Activated T-cell treated with anti-CD3 and anti-CD28 coated beads, Interleukin-2, amount 50 U/mL, for 1 hour (primary cell): ENCODE measurements at regions not wholly inside any gene's neighbourhood (a gene's known extent, or its start where the extent isn't known, plus 50 kb on each side); places are given as distances from the start of the nearest gene placed in this dataset.
"Not testable (repeated sequence)": the region's sequence is repeated elsewhere in the genome, so short reads cannot be mapped to it uniquely, and the experiment has no call there.

Experiments
- DNase-seq: peaks from one replicate; pipeline ENCODE4 v3.0.0-alpha.2; 2020

DNA sequence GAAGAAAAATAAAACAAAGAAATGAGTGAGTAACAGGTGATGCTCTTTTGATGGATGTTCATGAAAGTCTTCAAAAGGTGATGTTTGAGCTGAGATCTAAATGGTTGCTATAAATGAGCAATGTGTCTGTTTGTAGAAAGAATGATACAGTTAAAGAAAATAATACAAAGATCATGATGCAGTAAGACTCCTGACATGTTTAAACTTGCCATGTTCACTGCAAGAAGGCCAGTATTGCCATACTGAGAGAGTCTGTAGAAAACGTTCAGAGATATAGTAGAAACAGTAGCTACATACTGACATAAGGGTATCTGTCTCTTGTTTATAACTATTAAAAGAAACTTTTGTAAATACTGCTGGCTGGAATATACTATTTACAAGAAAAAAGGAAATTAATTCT lies 1609.2 kb upstream of the ACO1 start:
- no peak for DNase-seq

DNA sequence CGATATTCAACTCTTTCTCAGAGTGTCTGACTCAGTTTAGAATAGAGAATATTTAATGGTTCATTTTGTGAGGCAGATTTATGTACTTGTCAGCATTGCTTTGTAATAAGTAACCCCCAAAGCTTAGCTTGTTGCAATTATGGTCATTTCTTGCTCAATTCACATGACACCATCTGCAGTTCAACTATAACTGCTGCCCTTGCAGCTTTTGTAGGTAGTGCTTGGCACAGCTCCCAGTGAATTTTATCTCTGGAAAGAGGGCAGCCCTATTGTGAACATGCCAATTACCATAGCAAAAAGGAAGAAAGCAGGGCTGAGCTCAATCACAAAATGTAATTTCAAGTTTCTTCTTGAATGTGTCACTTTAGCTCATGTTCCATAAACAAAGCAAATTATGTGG lies 1587.7 kb upstream of the ACO1 start:
- DNase-seq: no peak

DNA sequence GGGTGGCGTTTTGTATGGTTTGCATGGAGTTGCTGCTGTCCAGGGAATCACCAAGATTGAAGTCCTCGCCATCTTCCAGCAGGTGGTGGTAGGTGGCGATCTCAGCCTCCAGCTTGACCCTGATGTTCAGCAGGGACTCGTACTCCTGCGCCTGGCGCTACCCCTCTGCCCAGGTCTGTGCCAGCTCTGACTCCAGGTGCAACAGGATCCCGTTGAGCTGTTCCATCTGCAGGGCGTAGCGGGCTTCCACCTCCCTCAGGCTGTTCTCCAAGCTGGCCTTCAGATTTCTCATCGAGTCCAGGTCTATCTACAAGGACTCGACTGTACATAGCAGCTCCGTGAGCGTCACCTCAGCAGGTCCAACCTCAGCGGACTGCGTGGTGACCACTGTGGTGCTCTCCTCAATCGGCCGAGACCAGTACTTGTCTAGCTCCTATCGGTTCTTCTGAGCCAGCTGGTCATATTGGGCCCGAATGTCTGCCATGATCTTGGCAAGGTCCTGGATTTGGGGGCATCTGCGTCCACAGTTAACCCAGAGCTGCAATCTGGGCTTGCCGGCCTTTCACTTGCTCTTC lies 1584.8 kb upstream of the ACO1 start:
- no peak for DNase-seq

GRCh38 chr9:30800421-30800820 lies 1584.0 kb upstream of the ACO1 start:
- DNase-seq: no peak

GRCh38 chr9:30812821-30813220 lies 1571.6 kb upstream of the ACO1 start:
- DNase-seq: no peak

- no peak for DNase-seq
These were observed 1568.9 kb upstream of the ACO1 start for GRCh38 chr9:30815585-30815984.

- DNase-seq: no peak
These were observed 1539.3 kb upstream of the ACO1 start for GRCh38 chr9:30845136-30845535.

DNA sequence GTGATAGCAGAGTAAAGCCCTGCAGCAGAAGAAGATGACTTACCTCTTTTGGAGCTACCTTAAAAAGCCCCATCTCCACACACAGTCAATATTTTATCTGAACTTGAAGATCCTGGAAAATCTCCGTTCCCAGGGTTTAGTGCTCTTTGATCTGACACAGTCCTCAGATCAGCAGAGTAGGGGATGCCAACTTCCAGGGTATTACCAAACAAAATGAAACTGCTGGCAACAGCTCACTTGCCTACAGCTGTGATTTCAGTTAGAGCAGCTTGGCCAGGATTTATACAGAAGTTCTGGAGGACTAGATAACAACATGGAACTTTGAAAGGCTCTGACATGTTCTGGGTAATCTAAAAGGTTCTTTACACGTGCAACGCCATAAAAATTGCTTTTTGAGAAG lies 1537.8 kb upstream of the ACO1 start:
- DNase-seq: no peak

- DNase-seq: no peak
These were observed 1532.8 kb upstream of the ACO1 start for GRCh38 chr9:30851600-30851999.

GRCh38 chr9:30900706-30901105 lies 1483.7 kb upstream of the ACO1 start:
- no peak for DNase-seq

GRCh38 chr9:30913331-30913730 lies 1471.1 kb upstream of the ACO1 start:
- no peak for DNase-seq

- DNase-seq: no peak
These were observed 1469.0 kb upstream of the ACO1 start for GRCh38 chr9:30915451-30915850.

GRCh38 chr9:30925126-30925525 lies 1459.3 kb upstream of the ACO1 start:
- no peak for DNase-seq

- DNase-seq: no peak
These were observed 1458.8 kb upstream of the ACO1 start for GRCh38 chr9:30925635-30926034.

DNA sequence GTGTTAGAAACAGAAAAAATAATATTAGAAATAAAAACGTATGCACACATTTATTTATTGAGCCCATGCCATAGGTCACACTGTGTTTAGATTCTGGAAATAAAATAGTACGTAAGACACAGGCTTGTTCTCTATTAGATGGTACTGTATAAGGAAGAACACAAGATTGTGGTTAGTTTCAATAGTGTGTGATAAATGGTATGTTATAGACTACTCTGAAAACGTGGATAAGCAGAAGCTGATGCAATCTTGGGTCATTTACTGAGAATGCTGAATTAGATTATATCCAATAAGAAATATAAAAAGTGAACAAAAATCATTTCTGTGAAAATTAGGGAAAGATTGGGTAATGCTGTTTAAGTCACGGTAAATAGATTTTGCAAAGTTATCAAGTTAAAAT lies 1456.4 kb upstream of the ACO1 start:
- no peak for DNase-seq

DNA sequence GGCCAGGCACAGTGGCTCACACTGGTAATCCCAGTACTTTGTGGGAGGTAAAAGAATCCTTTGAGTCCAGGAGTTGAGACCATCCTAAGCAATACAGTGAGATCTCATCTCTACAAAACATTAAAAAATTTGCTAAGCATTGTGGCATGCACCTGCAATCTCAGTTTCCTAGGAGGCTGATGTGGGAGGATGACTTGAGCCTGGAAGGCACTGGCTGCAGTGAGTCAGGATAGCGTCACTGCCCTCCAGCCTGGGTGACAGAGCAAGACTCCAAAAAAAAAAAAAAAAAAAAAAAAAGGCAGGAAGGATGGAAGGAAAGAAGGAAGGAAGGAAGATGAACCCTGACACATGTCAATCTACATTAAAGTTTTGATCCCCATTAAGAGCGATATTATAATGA lies 1452.2 kb upstream of the ACO1 start:
- DNase-seq: no peak

GRCh38 chr9:30935730-30936129 lies 1448.7 kb upstream of the ACO1 start:
- no peak for DNase-seq

GRCh38 chr9:30937106-30937505 lies 1447.3 kb upstream of the ACO1 start:
- DNase-seq: no peak

- not testable (repeated sequence) for DNase-seq
These were observed 1441.6 kb upstream of the ACO1 start for GRCh38 chr9:30942852-30943251.

DNA sequence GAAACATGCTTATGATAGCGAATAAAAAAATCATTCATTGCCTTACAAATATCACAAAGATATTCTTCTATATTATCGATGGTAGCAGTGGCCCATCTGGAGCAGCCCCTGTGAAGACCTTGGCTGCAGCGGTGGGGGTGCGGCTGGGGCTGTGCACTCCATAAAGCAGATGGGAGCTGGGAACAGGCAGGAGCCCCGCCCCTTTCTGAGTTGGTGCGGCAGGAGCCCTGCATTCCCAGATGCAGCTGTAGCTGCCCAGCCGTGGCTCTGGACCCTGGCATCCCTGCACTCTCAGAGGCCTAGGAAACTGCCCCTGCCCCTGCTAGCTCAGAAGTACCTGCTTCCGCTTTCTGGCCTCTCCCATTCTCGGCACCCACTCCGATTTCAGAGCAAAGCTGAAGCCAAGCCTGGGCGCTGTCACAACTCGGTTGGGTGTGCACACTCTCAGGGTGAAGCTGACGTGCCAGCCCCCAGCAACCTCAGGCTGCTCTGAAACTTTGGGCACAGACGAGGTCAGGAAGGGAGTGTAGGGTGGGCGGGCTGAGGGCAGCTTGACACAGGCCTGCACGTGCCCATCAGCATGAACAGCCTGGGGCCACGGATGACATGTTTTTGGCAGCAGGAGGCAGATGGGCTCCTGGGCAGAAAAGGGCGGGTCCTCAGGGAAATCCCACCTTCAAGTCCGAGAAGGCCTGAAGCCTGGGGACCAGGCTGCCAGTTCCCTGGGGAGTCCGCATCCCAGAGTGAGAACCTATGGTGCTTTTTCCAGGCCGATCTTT lies 1440.8 kb upstream of the ACO1 start:
- DNase-seq: no peak

DNA sequence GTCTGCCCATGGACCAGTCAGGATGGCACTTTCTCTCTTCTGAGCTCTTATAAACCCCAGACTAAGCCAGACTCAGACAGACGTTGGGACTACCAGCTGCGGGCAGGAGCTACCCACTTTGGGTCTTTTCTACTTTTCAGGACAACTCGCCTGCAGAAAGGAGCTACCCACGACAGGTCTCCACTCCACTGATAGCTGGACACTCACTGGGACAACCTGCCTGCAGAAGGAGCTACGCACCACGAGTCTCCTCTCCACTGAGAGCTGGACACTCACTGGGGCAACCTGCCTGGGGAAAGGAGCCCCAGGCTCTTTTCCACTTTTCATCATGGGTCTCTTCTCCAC lies 1440.2 kb upstream of the ACO1 start:
- DNase-seq: no peak

- no peak for DNase-seq
These were observed 1439.6 kb upstream of the ACO1 start for GRCh38 chr9:30944741-30945280.

DNA sequence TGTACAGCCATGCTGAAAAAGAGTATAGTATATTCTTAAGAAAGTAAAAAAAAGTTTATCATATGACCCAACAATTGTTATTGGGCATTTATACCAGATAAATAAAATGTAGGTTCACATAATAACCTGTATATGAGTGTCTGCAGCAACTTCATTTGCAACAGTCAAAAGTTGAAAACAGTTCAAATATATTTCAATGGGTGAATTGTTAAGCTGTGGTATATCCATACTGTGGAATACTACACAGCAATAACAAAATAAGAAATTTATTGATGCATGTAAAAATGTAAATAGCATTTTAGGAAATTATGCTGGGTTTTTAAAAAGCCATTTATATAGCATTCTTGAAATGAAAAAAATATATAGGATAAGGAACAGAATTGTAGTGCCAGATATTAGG lies 1420.1 kb upstream of the ACO1 start:
- no peak for DNase-seq

- DNase-seq: no peak
These were observed 1417.0 kb upstream of the ACO1 start for GRCh38 chr9:30967476-30967875.

GRCh38 chr9:30970186-30970585 lies 1414.3 kb upstream of the ACO1 start:
- no peak for DNase-seq
